SKM-1 treated with dmso at 0.1 percent for 144 hours (cell line): ENCODE measurements at regions not wholly inside any gene's neighbourhood (a gene's known extent, or its start where the extent isn't known, plus 50 kb on each side); places are given as distances from the start of the nearest gene placed in this dataset.

ENCODE experiments used
- DNase-seq: peaks from one replicate; lab custom pipeline; 2025; ENCODE audit not compliant: unreplicated experiment; lab: John Stamatoyannopoulos, UW

DNA sequence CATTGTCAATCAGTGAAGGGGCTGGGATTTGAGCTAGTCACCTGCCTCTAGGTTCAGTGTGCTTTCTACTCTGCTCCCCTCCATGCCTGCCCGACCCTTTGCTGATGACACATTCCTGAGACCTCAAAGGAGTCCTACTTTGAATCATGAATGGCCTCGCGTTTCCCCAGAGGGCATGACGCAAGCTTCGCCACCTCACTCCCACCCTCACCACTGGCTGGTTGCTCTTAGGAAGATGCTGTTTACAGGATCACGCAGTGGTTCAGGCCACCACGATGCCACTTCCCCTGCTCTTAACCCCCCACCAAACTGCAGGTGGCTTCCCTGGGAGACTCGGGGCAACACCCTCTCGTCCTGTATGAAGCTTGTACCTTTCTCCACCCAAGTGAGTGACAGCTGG lies 62.9 kb upstream of the B3GAT1 start:
- no peak for DNase-seq

- DNase-seq: no peak
Measured at GRCh38 chr11:134474070-134474860, 62.2 kb upstream of the B3GAT1 start.

DNA sequence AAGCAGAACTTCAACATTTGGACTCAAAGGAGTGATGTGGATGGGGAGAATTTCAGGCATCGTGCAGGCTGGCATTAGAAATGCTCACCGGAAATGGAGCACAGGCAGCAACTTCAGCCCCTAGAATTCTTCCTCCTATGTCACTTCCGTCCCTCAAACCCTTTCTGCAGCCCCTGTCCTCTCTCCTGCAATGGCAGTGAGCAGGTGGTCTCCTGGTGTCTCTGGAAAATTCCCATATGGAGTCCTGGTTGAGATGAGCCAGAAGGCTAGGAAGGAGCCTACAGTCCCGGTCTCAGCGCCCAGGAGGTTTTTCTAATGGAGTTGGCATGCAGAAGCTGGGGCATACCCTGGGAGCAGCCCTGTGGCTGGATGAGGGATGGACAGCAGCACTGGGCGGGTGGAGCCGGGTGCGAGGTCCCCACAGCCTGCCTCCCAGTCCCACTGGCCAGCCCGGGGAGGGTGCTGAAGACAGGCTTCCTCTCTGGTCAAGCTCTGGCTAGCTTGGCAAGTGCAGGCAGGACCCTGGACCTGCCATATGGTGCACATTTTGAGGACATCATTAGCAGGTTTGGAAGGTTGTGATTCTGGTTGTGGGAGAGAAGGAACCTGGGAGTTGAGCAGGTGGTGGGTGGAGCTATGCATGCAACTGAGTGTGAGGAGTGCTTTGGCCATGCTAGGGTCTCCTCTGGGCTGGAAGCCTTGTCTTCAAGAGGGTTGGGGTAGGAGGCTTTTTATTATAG lies 59.8 kb upstream of the B3GAT1 start:
- DNase-seq: no peak

GRCh38 chr11:134471087-134471715 lies 59.2 kb upstream of the B3GAT1 start:
- DNase-seq: no peak

- DNase-seq: no peak
Measured at GRCh38 chr11:134470238-134470637, 58.2 kb upstream of the B3GAT1 start.

DNA sequence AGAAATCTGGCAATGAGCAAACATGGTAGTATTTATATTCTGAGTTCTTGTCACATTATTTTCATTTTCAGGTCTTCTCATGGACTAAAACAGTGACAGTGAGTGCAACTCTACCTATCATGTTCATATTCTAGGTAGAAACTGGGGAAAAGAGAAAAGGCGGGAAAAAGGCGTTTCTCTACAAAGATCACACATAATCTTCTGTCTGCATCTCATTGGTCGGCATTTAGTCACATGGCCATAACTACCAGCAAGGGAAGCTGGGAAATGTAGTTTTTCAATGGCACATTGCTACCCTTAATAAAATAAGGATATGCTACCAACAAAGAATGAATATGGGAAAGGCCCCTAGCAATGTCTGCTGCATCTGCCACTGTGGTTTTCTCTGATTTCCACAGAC lies 57.6 kb upstream of the B3GAT1 start:
- DNase-seq: no peak

- DNase-seq: no peak
Measured at GRCh38 chr11:134468796-134469195, 56.8 kb upstream of the B3GAT1 start.

DNA sequence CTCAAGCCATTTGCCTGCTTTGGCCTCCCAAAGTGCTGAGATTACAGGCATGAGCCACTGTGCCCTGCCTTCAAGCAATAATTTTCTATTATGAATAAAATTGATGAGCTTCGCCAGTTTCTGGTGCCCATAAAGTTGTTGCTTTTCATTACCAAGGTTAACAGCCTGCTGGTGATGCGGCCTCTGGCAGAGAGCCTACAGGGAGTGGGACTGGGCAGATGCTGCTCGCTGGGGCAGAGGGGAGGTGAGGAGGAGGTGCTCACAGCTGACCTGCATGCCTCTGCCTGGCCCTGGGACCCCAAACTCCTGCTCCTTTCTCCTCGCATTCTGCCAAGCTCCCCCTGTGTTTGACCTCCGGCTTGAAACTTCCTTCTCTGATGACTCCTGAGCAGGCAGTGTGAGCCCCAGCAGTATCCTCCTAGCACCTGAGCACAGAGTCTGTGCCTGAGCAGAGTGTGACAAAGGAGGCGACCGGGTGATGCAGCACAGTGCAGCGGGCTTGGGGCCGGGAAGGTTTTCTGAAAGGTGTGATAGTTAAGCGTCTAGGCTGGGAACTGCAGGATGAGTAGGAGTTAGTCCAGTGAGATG lies 56.1 kb upstream of the B3GAT1 start:
- DNase-seq: no peak

DNA sequence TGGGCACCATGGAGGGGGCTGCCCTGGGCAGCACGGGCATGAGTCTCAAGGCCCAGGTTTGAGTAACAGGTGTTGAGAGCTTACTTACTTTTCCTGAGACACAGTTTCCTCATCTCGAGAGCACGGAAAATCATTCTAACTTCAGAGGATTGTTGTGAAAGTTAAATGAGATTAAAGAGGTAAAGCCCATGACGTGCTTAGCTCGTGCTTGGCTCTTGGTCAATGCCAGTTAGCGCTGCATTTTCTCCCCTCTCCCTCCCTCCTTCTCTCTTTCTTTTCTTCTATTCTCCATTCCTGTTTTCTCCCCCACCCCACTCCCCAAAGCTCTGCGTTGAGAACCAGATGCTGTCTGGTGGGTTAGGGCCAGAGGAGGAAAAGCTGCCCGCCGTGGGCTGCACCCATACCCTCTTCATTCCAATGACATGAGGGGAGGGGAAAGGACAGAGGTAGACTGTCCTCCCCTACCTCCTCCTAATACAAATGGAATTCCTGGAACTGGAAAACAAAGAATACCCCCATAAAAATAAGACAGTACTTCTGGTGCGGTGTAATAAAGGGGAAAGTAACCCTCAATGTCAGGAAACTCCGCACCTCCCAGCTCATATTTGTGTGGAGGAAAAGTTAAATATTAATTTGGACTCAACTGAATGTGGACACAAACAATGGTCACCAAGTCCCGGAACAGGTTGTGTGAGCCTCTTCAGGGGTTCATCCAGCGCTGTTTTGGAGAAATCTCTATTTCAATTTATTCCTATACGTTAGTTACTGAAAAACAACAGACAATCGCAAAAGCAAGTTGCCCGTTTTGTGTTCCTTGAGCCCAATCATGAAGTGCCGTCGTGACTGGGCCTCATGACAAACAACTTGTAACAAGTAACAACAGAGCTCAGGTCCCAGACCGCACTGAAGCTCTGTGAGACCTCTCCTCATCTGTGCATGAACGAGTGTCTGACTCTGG lies 54.8 kb upstream of the B3GAT1 start:
- DNase-seq: no peak

- DNase-seq: no peak
Measured at GRCh38 chr11:134466156-134466555, 54.1 kb upstream of the B3GAT1 start.

DNA sequence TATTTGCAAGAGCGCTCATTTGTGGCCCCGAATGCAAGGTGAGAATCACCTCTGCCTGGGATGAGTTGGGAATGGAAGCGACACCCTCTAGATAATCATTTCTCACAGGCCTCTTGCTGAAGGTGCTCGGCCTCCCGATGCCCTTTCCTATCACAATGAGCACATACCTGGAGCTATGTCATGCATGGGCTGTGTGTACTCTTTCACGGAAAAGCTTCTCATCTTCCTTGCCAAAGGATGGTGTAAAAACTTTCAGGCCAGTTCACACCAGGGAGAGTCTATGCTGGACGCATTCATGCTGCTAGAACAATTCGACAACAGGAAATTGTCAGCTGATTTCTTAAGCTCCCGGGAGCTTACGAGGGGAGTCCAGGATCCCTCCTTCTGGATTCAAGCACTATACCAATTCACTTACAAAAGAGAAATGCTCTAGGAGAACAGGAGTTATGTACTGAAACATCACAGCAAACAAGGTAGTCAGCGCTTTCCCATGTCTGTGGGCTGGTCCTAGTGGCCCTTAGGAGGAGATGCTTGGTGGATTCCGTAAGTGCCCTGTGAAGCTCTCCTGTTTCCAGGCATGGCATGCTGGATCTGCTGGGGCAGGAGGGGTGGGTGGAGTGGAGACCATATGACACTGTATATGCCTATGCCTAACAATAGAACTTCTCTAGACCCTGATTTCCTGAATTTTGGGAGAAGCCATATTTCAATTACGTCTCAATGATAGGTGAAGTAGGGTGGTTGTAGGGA lies 53.1 kb upstream of the B3GAT1 start:
- no peak for DNase-seq

- DNase-seq: no peak
Measured at GRCh38 chr11:134464196-134464595, 52.2 kb upstream of the B3GAT1 start.

DNA sequence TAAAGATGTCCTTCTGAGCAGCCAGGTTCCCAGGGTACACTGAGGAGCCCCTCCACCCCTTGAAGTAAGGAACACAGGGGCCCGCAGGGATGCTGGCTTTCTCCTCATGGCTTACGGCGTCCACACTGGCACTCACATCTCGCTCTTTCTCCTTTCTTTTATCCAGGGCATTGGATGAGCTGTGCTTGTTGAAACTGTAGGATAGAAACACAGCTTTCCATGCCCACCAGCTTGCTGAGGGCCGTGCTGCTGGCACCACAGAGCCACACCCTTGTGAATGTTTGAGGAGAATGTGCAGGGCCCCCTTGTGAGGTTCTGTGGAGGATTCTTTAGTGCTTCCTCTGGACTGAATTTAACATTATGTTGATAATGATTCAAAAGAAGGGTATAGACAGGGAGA lies 51.7 kb upstream of the B3GAT1 start:
- no peak for DNase-seq
